AG09309 (cell line): ENCODE measurements at regions not wholly inside any gene's neighbourhood (a gene's known extent, or its start where the extent isn't known, plus 50 kb on each side); places are given as distances from the start of the nearest gene placed in this dataset.
"Not testable (repeated sequence)": the region's sequence is repeated elsewhere in the genome, so short reads cannot be mapped to it uniquely, and the experiment has no call there.

Source experiments
- DNase-seq: peaks from one replicate; pipeline ENCODE4 v3.0.0-alpha.2; 2010; ENCODE audit warnings: low read depth
- H3K4me3 ChIP-seq: 2 replicates; pipeline ENCODE4 v1.5.1; 2011; ENCODE audit warnings: mild to moderate bottlenecking, low read depth, low read length, moderate library complexity; ENCODE audit not compliant: control insufficient read depth
- TF ChIP-seq, protein P1 (sequence below): IDR thresholded peaks from 2 replicates; pipeline ENCODE4 v1.5.1; 2011; ENCODE audit warnings: mild to moderate bottlenecking, low read depth, low read length, inconsistent platforms; ENCODE audit not compliant: insufficient read depth, control insufficient read depth; ENCODE audit errors: missing control alignments

- TF ChIP-seq, protein P1, sequence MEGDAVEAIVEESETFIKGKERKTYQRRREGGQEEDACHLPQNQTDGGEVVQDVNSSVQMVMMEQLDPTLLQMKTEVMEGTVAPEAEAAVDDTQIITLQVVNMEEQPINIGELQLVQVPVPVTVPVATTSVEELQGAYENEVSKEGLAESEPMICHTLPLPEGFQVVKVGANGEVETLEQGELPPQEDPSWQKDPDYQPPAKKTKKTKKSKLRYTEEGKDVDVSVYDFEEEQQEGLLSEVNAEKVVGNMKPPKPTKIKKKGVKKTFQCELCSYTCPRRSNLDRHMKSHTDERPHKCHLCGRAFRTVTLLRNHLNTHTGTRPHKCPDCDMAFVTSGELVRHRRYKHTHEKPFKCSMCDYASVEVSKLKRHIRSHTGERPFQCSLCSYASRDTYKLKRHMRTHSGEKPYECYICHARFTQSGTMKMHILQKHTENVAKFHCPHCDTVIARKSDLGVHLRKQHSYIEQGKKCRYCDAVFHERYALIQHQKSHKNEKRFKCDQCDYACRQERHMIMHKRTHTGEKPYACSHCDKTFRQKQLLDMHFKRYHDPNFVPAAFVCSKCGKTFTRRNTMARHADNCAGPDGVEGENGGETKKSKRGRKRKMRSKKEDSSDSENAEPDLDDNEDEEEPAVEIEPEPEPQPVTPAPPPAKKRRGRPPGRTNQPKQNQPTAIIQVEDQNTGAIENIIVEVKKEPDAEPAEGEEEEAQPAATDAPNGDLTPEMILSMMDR = no peak
- DNase-seq = no peak
- no peak overlapping the region for H3K4me3 ChIP-seq
Observed at GRCh38 chr4:110352670-110353442, 123.1 kb upstream of the ENPEP start.

DNA sequence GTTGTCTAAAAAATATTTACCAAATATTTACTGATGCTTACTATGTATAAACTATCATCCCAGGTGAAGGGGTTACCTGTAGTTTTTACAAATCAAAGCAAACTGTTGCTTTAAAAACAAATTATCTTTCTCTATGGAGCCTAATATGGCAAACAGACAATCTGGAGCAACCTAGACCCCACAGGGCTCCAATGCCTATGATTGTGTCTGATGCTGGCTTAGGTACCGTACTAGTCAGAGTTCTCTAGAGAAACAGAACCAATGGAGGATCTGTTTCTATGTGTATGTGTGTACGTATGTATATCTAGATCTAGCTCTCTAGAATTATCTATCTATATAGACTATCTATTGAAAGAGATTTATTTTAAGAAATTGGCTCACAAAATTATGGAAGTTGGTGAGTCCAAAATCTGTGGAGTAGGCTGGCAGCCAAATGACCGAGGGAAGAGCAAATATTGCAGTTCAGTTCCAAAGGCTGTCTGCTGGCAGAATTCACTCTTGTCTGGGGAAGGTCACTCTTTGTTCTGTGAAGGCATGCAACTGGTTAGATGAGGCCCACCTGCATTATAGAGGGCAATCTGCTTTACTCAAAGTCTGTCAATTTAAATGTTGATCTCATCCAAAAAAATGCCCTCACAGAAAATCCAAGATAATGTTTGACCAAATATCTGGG, 127.1 kb upstream of the ENPEP start:
- H3K4me3 ChIP-seq = no peak overlapping the region
- TF ChIP-seq, protein P1 = no peak
- DNase-seq = no peak

GRCh38 chr4:110347805-110348204, 128.2 kb upstream of the ENPEP start:
- TF ChIP-seq, protein P1 = no peak
- H3K4me3 ChIP-seq = no peak overlapping the region
- DNase-seq = no peak

DNA sequence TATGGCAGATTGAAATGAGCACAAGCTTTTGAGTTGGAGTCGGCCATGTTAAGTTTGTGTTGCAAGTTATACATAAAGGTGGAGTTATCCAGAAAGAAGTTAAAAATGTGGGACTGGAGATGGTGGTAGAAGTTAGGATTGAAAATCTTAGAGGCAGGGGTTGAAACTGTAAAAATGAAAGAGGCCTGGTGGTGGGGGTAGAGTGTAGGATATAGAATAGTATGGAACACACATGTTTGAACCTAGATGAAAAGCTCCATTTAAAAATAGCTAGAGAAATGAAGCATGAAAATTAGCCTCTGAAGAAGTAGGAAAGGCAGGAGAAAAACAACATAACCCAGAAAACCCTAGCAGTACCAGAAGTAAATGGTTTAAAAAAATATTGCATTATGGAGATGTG, 131.8 kb upstream of the ENPEP start:
- no peak for DNase-seq
- TF ChIP-seq, protein P1 = no peak
- H3K4me3 ChIP-seq = no peak overlapping the region

- no peak overlapping the region for H3K4me3 ChIP-seq
- TF ChIP-seq, protein P1 = no peak
- DNase-seq = no peak
Observed at GRCh38 chr4:110343534-110343933, 132.4 kb upstream of the ENPEP start.

DNA sequence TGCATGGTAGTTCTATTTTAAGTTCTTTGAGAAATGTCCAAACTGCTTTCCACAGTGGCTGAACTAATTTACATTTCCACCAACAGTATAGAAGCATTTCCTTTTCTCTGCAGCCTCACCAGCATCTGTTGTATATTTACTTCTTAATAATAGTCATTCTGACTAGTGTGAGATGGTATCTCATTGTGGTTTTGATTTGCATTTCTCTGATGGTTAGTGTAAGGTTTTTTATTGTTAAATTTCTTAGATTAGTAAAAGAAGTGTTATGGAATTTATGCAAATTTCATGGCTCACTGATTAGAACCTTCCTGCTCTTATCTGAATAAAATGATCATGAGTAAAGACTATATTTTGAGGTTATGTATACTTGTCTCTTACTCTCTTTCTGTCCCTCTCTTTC, 134.8 kb upstream of the ENPEP start:
- H3K4me3 ChIP-seq, DNase-seq: not testable (repeated sequence)

GRCh38 chr4:110335399-110335798, 137.0 kb upstream of the ELOVL6 start:
- TF ChIP-seq, protein P1 = no peak
- DNase-seq = no peak

More at GRCh38 chr4:110335399-110335798, 137.0 kb upstream of the ELOVL6 start:
- H3K4me3 ChIP-seq = no peak overlapping the region
